IMR-90 (cell line): ENCODE measurements at regions not wholly inside any gene's neighbourhood (a gene's known extent, or its start where the extent isn't known, plus 50 kb on each side); places are given as distances from the start of the nearest gene placed in this dataset.

Experiments
- ATAC-seq: fragments of 200-7000 bp; cut with Tn5 transposase; 2 replicates; pipeline ENCODE4 v1.9.1; 2020; ENCODE audit warnings: low read depth, mild to moderate bottlenecking, moderate library complexity
- BruUV-seq: library from RNA; stranded (reverse); fragments of 400-500 nt; replicated peaks from 2 replicates; lab custom pipeline; 2021; lab: Mats Ljungman, UMichigan
- CTCF ChIA-PET: fragments of 300-600 bp; formaldehyde crosslinking; extraction: SDS; loops from one replicate; lab custom pipeline; 2021; ENCODE audit warnings: antibody characterized with exemption; lab: Yijun Ruan, JAX
- POLR2A ChIA-PET: fragments of 300-600 bp; sonication (Branson Sonifier 250); formaldehyde crosslinking; loops from one replicate; lab custom pipeline; 2022; ENCODE audit warnings: antibody characterized with exemption; ENCODE audit not compliant: unreplicated experiment; lab: Charles Lee
- DNase-seq: peaks from one replicate; pipeline ENCODE4 v3.0.0; 2013
- H2AFZ ChIP-seq: replicated peaks from 2 replicates; pipeline ENCODE3; 2013; ENCODE audit warnings: low read length, mild to moderate bottlenecking; ENCODE audit not compliant: poor library complexity
- H2AK5ac ChIP-seq: 2 replicates; pipeline ENCODE4 v1.6.1; 2013; ENCODE audit warnings: low read depth, low read length, inconsistent platforms
- H2AK9ac ChIP-seq: replicated peaks from 2 replicates; pipeline ENCODE3; 2013; ENCODE audit warnings: mild to moderate bottlenecking, low read depth, low read length, moderate library complexity; ENCODE audit not compliant: poor library complexity
- H2BK120ac ChIP-seq: 2 replicates; pipeline ENCODE4 v1.6.1; 2013; ENCODE audit warnings: low read depth, low read length, inconsistent platforms
- H2BK15ac ChIP-seq: 3 replicates; pipeline ENCODE4 v1.6.1; 2013; ENCODE audit warnings: low read depth, low read length, inconsistent platforms
- H2BK20ac ChIP-seq: 2 replicates; pipeline ENCODE4 v1.6.1; 2013; ENCODE audit warnings: low read depth, mild to moderate bottlenecking, inconsistent platforms, low read length, moderate library complexity
- H2BK5ac ChIP-seq: 2 replicates; pipeline ENCODE4 v1.6.1; 2013; ENCODE audit warnings: mild to moderate bottlenecking, low read depth, low read length, inconsistent platforms; ENCODE audit not compliant: poor library complexity, severe bottlenecking
- H3K14ac ChIP-seq: replicated peaks from 2 replicates; pipeline ENCODE4 v1.6.1; 2013; ENCODE audit warnings: low read depth, low read length, inconsistent platforms
- H3K18ac ChIP-seq: 2 replicates; pipeline ENCODE4 v1.6.1; 2013; ENCODE audit warnings: low read depth, low read length, control low read depth
- H3K23ac ChIP-seq: 2 replicates; pipeline ENCODE4 v1.6.1; 2013; ENCODE audit warnings: low read depth, low read length, inconsistent platforms
- H3K27ac ChIP-seq: 2 replicates; pipeline ENCODE4 v1.5.1; 2013; ENCODE audit warnings: mild to moderate bottlenecking, control low read depth, low read length; ENCODE audit not compliant: insufficient read depth
- H3K27me3 ChIP-seq: 2 replicates; pipeline ENCODE4 v1.6.1; 2013; ENCODE audit warnings: low read length; ENCODE audit not compliant: control insufficient read depth, insufficient read depth
- H3K36me3 ChIP-seq: 2 replicates; pipeline ENCODE4 v1.6.1; 2013; ENCODE audit warnings: low read length, mixed read lengths; ENCODE audit not compliant: control insufficient read depth, insufficient read depth
- H3K4ac ChIP-seq: 2 replicates; pipeline ENCODE4 v1.6.1; 2013; ENCODE audit warnings: low read depth, low read length, inconsistent platforms
- H3K4me1 ChIP-seq: 2 replicates; pipeline ENCODE4 v1.6.1; 2013; ENCODE audit warnings: low read length, mixed read lengths; ENCODE audit not compliant: control insufficient read depth, insufficient read depth
- H3K4me2 ChIP-seq: 2 replicates; pipeline ENCODE4 v1.6.1; 2013; ENCODE audit warnings: low read depth, mild to moderate bottlenecking, control low read depth, low read length, moderate library complexity
- H3K4me3 ChIP-seq: 2 replicates; pipeline ENCODE4 v1.5.1; 2013; ENCODE audit warnings: low read depth, mild to moderate bottlenecking, control low read depth, low read length, moderate library complexity; ENCODE audit not compliant: insufficient read depth
- H3K56ac ChIP-seq: 2 replicates; pipeline ENCODE4 v1.6.1; 2013; ENCODE audit warnings: low read length, inconsistent platforms; ENCODE audit not compliant: insufficient read depth; ENCODE audit errors: extremely low read depth
- H3K79me1 ChIP-seq, 2 experiments: 2 replicates each; pipeline ENCODE4 v1.6.1; 2013; ENCODE audit warnings: low read length in 2 of 2, inconsistent platforms in 1 of 2, low read depth in 1 of 2
- H3K9ac ChIP-seq: 2 replicates; pipeline ENCODE4 v1.6.1; 2013; ENCODE audit warnings: low read depth, low read length, control low read depth
- H3K9me1 ChIP-seq: 2 replicates; pipeline ENCODE4 v1.6.1; 2013; ENCODE audit warnings: low read length, inconsistent platforms; ENCODE audit not compliant: insufficient read depth
- H3K9me3 ChIP-seq: 2 replicates; pipeline ENCODE4 v1.6.1; 2013; ENCODE audit warnings: low read length; ENCODE audit not compliant: control insufficient read depth, insufficient read depth
- H4K20me1 ChIP-seq: 2 replicates; pipeline ENCODE4 v1.6.1; 2013; ENCODE audit warnings: low read length, inconsistent platforms; ENCODE audit not compliant: insufficient read depth
- H4K5ac ChIP-seq: 2 replicates; pipeline ENCODE4 v1.6.1; 2013; ENCODE audit warnings: mild to moderate bottlenecking, low read depth, low read length, control low read depth
- H4K8ac ChIP-seq, 2 experiments: 2 replicates each; pipeline ENCODE4 v1.6.1; 2013; ENCODE audit warnings: low read depth in 2 of 2, low read length in 2 of 2, control low read depth in 1 of 2, inconsistent platforms in 1 of 2
- H4K91ac ChIP-seq: 2 replicates; pipeline ENCODE4 v1.6.1; 2013; ENCODE audit warnings: low read depth, low read length, inconsistent platforms; ENCODE audit not compliant: insufficient read depth
- CEBPB ChIP-seq: IDR thresholded peaks from 2 replicates; pipeline ENCODE4 v1.6.1; 2012; ENCODE audit warnings: low read depth, low read length, improper control_type of control experiment
- CTCF ChIP-seq: conservative IDR thresholded peaks from 2 replicates; pipeline ENCODE4 v1.5.1; 2012; ENCODE audit warnings: mild to moderate bottlenecking, low read depth, low read length, improper control_type of control experiment
- ELK1 ChIP-seq: fragments of 150-350 bp; IDR thresholded peaks from 2 replicates; pipeline ENCODE4 v1.6.1; 2016; ENCODE audit warnings: low read depth, mild to moderate bottlenecking, low read length, moderate library complexity, borderline replicate concordance
- FOS ChIP-seq: fragments of 150-350 bp; IDR thresholded peaks from 2 replicates; pipeline ENCODE4 v1.6.1; 2016; ENCODE audit warnings: low read depth, low read length
- MAFK ChIP-seq: IDR thresholded peaks from 2 replicates; pipeline ENCODE4 v1.6.1; 2012; ENCODE audit warnings: low read depth, low read length, improper control_type of control experiment
- MAZ ChIP-seq: IDR thresholded peaks from 2 replicates; pipeline ENCODE4 v1.6.1; 2012; ENCODE audit warnings: low read depth, mild to moderate bottlenecking, low read length, improper control_type of control experiment, moderate library complexity, borderline replicate concordance
- NFE2L2 ChIP-seq: fragments of 150-350 bp; IDR thresholded peaks from 2 replicates; pipeline ENCODE4 v1.6.1; 2016; ENCODE audit warnings: low read depth, mild to moderate bottlenecking, low read length
- POLR2A ChIP-seq: IDR thresholded peaks from 2 replicates; pipeline ENCODE4 v1.6.1; 2012; ENCODE audit warnings: mild to moderate bottlenecking, low read depth, low read length
- RFX5 ChIP-seq: IDR thresholded peaks from 2 replicates; pipeline ENCODE4 v1.8.0; 2012; ENCODE audit warnings: low read depth, mild to moderate bottlenecking, low read length, moderate library complexity
- SMC3 ChIP-seq: fragments of 150-350 bp; IDR thresholded peaks from 2 replicates; pipeline ENCODE4 v1.6.1; 2016; ENCODE audit warnings: low read depth, mild to moderate bottlenecking, antibody characterized with exemption, low read length, moderate library complexity
- USF2 ChIP-seq: fragments of 150-350 bp; IDR thresholded peaks from 2 replicates; pipeline ENCODE4 v1.6.1; 2017; ENCODE audit warnings: mild to moderate bottlenecking, antibody characterized with exemption, low read length, low read depth
- WGBS, 2 experiments: methylation state at CpG; one replicate each; pipeline versions ENCODE4 v1.1.5 to v1.1.7; 2013; ENCODE audit warnings: missing lambda C conversion rate in 2 of 2; ENCODE audit not compliant: insufficient read length in 1 of 2; ENCODE audit errors: extremely low coverage in 2 of 2; 5-methylcytosine and 5-hydroxymethylcytosine counted together
- dilution Hi-C: fragments of 300-500 bp; cut with HindIII; formaldehyde crosslinking; loops from one replicate; pipeline ENCODE4 v1.14.3; 2018; ENCODE audit warnings: low sequenced_read_pairs; ENCODE audit not compliant: unreplicated experiment
- in situ Hi-C: fragments of 300-500 bp; cut with MboI; formaldehyde crosslinking; loops from 3 replicates; pipeline ENCODE4 v1.14.3; 2019; ENCODE audit warnings: low sequenced_read_pairs, inconsistent platforms, mixed read lengths
- intact Hi-C: fragments of 100-400 bp; cut with micrococcal nuclease; formaldehyde crosslinking; loops from 2 replicates; pipeline ENCODE4 v1.10.0; 2022

GRCh38 chr9:16171911-16172310, 619.1 kb downstream of the CCDC171 start:
- Histone ChIP-seq H3K56ac (no peak overlapping the region), H3K4ac (no peak overlapping the region), H2AFZ (no peak overlapping the region), H3K79me1 (no peaks in the 10 kb centered on the region), H3K18ac (no peak overlapping the region), H2BK120ac (no peak overlapping the region), H4K20me1 (no peaks in the 10 kb centered on the region), H4K8ac (no peak overlapping the region), H2BK5ac (no peak overlapping the region), H3K9me3 (no peaks in the 10 kb centered on the region), H3K9ac (no peak overlapping the region), H3K4me1 (no peaks in the 10 kb centered on the region), H3K23ac (no peak overlapping the region), H2BK15ac (no peak overlapping the region), H3K14ac (no peak overlapping the region), H2BK20ac (no peak overlapping the region), H2AK5ac (no peak overlapping the region), H3K4me3 (no peak overlapping the region), H4K91ac (no peak overlapping the region), H2AK9ac (no peak overlapping the region), H3K27me3 (peaks cover 2% of the 10 kb centered on the region; the same call in 1 of the 2 replicates), H3K9me1 (no peaks in the 10 kb centered on the region), H3K27ac (no peak overlapping the region), H3K4me2 (no peak overlapping the region), H3K36me3 (no peaks in the 10 kb centered on the region), H4K5ac (no peak overlapping the region)
- ChIA-PET POLR2A (no interaction called here), CTCF (interaction anchor here (1.1 kb wide), 1 partner anchor 17 kb away, joined by 5 read pairs; no protein-coding TSS in a partner anchor)
- intact Hi-C loops, result loop anchor here (10.0 kb wide), 1 partner anchor 1443 kb away; no protein-coding TSS in a partner anchor
- DNase-seq, result no peak
- 61% methylated on average over 3 of the region's 6 CpGs; no CpG with 5 or more reads in 1 of the 2 experiments for WGBS, 2 experiments
- no peak for ATAC-seq
- dilution Hi-C loops, result no loop called here
- no peak for TF ChIP-seq CEBPB
- no peak for TF ChIP-seq RFX5
- TF ChIP-seq ELK1, result no peak
- no peak for TF ChIP-seq SMC3
- no peak for TF ChIP-seq CTCF
- TF ChIP-seq MAZ, result no peak
- TF ChIP-seq MAFK, result no peak
- no peak for TF ChIP-seq FOS
- TF ChIP-seq USF2, result no peak
- no peak for TF ChIP-seq POLR2A
- TF ChIP-seq NFE2L2, result no peak
- in situ Hi-C loops, result no loop called here
- BruUV-seq, result no TSS peak
